CD1c-positive myeloid dendritic cell (primary cell): ENCODE measurements at regions not wholly inside any gene's neighbourhood (a gene's known extent, or its start where the extent isn't known, plus 50 kb on each side); places are given as distances from the start of the nearest gene placed in this dataset.
"Not testable (repeated sequence)": the region's sequence is repeated elsewhere in the genome, so short reads cannot be mapped to it uniquely, and the experiment has no call there.

ENCODE experiments used
- DNase-seq: peaks from one replicate; pipeline ENCODE4 v3.0.0-alpha.2; 2016; ENCODE audit errors: extremely low spot score

- DNase-seq, result not testable (repeated sequence)
These were observed 995.9 kb upstream of the USP15 start for GRCh38 chr12:61264294-61264693.

GRCh38 chr12:61267474-61267873 lies 992.7 kb upstream of the USP15 start:
- DNase-seq, result no peak

- DNase-seq, result no peak
These were observed 987.8 kb upstream of the USP15 start for GRCh38 chr12:61272441-61272840.

- no peak for DNase-seq
These were observed 977.2 kb upstream of the USP15 start for GRCh38 chr12:61282790-61283575.

- DNase-seq, result no peak
These were observed 969.7 kb upstream of the USP15 start for GRCh38 chr12:61290473-61290872.

- DNase-seq, result no peak
These were observed 968.6 kb upstream of the USP15 start for GRCh38 chr12:61291647-61292046.

- not testable (repeated sequence) for DNase-seq
These were observed 966.2 kb upstream of the USP15 start for GRCh38 chr12:61294011-61294410.

GRCh38 chr12:61301817-61302216 lies 958.4 kb upstream of the USP15 start:
- DNase-seq, result no peak

- DNase-seq, result no peak
These were observed 957.9 kb upstream of the USP15 start for GRCh38 chr12:61302282-61302681.

- DNase-seq, result no peak
These were observed 952.0 kb upstream of the USP15 start for GRCh38 chr12:61308220-61308619.

GRCh38 chr12:61311413-61311812 lies 948.8 kb upstream of the USP15 start:
- no peak for DNase-seq

GRCh38 chr12:61348871-61349270 lies 911.3 kb upstream of the USP15 start:
- DNase-seq, result no peak

GRCh38 chr12:61355105-61355504 lies 905.1 kb upstream of the USP15 start:
- no peak for DNase-seq

GRCh38 chr12:61356485-61356884 lies 903.7 kb upstream of the USP15 start:
- DNase-seq, result no peak

GRCh38 chr12:61357496-61357895 lies 902.7 kb upstream of the USP15 start:
- DNase-seq, result no peak

GRCh38 chr12:61362037-61362436 lies 898.2 kb upstream of the USP15 start:
- no peak for DNase-seq

- DNase-seq, result no peak
These were observed 895.2 kb upstream of the USP15 start for GRCh38 chr12:61365001-61365400.

GRCh38 chr12:61367281-61367785 lies 892.9 kb upstream of the USP15 start:
- no peak for DNase-seq

GRCh38 chr12:61369241-61369910 lies 890.8 kb upstream of the USP15 start:
- DNase-seq, result no peak

GRCh38 chr12:61384511-61384910 lies 875.7 kb upstream of the USP15 start:
- no peak for DNase-seq

GRCh38 chr12:61385771-61386170 lies 874.4 kb upstream of the USP15 start:
- DNase-seq, result no peak

- DNase-seq, result no peak
These were observed 862.5 kb upstream of the USP15 start for GRCh38 chr12:61397668-61398067.

GRCh38 chr12:61412201-61412600 lies 848.0 kb upstream of the USP15 start:
- no peak for DNase-seq
